Smooth muscle cell (in vitro differentiated cells): ENCODE measurements at regions not wholly inside any gene's neighbourhood (a gene's known extent, or its start where the extent isn't known, plus 50 kb on each side); places are given as distances from the start of the nearest gene placed in this dataset.

Experiments
- DNase-seq: peaks from one replicate; lab custom pipeline; 2025; ENCODE audit not compliant: unreplicated experiment; lab: John Stamatoyannopoulos, UW
- H2AFZ ChIP-seq: fragments of 200-600 bp; sonication (generic); 2 replicates; pipeline ENCODE4 v1.6.0; 2016; ENCODE audit warnings: antibody characterized with exemption, low read depth, mild to moderate bottlenecking
- H3F3A ChIP-seq: fragments of 200-600 bp; sonication (generic); 2 replicates; pipeline ENCODE4 v1.6.0; 2017; ENCODE audit warnings: antibody characterized with exemption, low read depth
- H3K27ac ChIP-seq: fragments of 200-600 bp; sonication (generic); 2 replicates; pipeline ENCODE4 v1.5.1; 2016; ENCODE audit warnings: low read depth, mild to moderate bottlenecking
- H3K27me3 ChIP-seq: fragments of 200-600 bp; sonication (generic); 2 replicates; pipeline ENCODE4 v1.6.1; 2016; ENCODE audit warnings: low read depth, mild to moderate bottlenecking
- H3K36me3 ChIP-seq: fragments of 200-600 bp; sonication (generic); 2 replicates; pipeline ENCODE4 v1.5.1; 2016; ENCODE audit warnings: low read depth
- H3K4me1 ChIP-seq: fragments of 200-600 bp; sonication (generic); 2 replicates; pipeline ENCODE4 v1.5.1; 2016; ENCODE audit warnings: low read depth
- H3K4me2 ChIP-seq: fragments of 200-600 bp; sonication (generic); 2 replicates; pipeline ENCODE4 v1.6.0; 2016; ENCODE audit warnings: mild to moderate bottlenecking
- H3K4me3 ChIP-seq: fragments of 200-600 bp; sonication (generic); 2 replicates; pipeline ENCODE4 v1.5.1; 2016; ENCODE audit warnings: mild to moderate bottlenecking
- H3K79me2 ChIP-seq: fragments of 200-600 bp; sonication (generic); 2 replicates; pipeline ENCODE4 v1.6.0; 2016; ENCODE audit warnings: low read depth, mild to moderate bottlenecking
- H3K9ac ChIP-seq: fragments of 200-600 bp; sonication (generic); 2 replicates; pipeline ENCODE4 v1.6.0; 2016; ENCODE audit warnings: low read depth
- H3K9me3 ChIP-seq: fragments of 200-600 bp; sonication (generic); replicated peaks from 2 replicates; pipeline ENCODE4 v1.5.1; 2016; ENCODE audit warnings: low read depth
- H4K20me1 ChIP-seq: fragments of 200-600 bp; sonication (generic); 2 replicates; pipeline ENCODE4 v1.6.0; 2016; ENCODE audit warnings: low read depth
- CTCF ChIP-seq: fragments of 200-600 bp; sonication (generic); IDR thresholded peaks from 2 replicates; pipeline ENCODE4 v1.5.1; 2017; ENCODE audit warnings: borderline replicate concordance, mild to moderate bottlenecking, antibody characterized with exemption; ENCODE audit not compliant: insufficient read depth, poor library complexity, severe bottlenecking
- WGBS: methylation state at CpG from one replicate; pipeline ENCODE4 v1.1.7; 2016; ENCODE audit warnings: low lambda C conversion rate; 5-methylcytosine and 5-hydroxymethylcytosine counted together

GRCh38 chr12:131525795-131526508, 184.9 kb upstream of the SFSWAP start:
- DNase-seq = no peak
- Histone ChIP-seq H3K4me3 (no peak overlapping the region), H4K20me1 (no peaks in the 10 kb centered on the region), H2AFZ (no peak overlapping the region), H3K4me1 (no peaks in the 10 kb centered on the region), H3K4me2 (no peak overlapping the region), H3F3A (no peaks in the 10 kb centered on the region), H3K27ac (no peak overlapping the region), H3K9me3 (no peaks in the 10 kb centered on the region), H3K79me2 (no peaks in the 10 kb centered on the region), H3K9ac (no peak overlapping the region), H3K36me3 (no peaks in the 10 kb centered on the region), H3K27me3 (peaks cover 3% of the 10 kb centered on the region)
- 89% methylated on average over 23 of the region's 23 CpGs for WGBS
- no peak for TF ChIP-seq CTCF

- no peak overlapping the region for H3K4me3 ChIP-seq
- no peaks in the 10 kb centered on the region for H3F3A ChIP-seq
- H3K9me3 ChIP-seq = no peaks in the 10 kb centered on the region
- no peak overlapping the region for H3K4me2 ChIP-seq
- H3K27ac ChIP-seq = no peak overlapping the region
- no peaks in the 10 kb centered on the region for H3K4me1 ChIP-seq
- 78% methylated on average over 11 of the region's 11 CpGs for WGBS
- no peaks in the 10 kb centered on the region for H3K36me3 ChIP-seq
- TF ChIP-seq CTCF = no peak
- H3K9ac ChIP-seq = no peak overlapping the region
- H2AFZ ChIP-seq = no peak overlapping the region
- H3K79me2 ChIP-seq = no peaks in the 10 kb centered on the region
- DNase-seq = no peak
- H4K20me1 ChIP-seq = no peaks in the 10 kb centered on the region
- peaks cover 12% of the 10 kb centered on the region for H3K27me3 ChIP-seq
Measured at GRCh38 chr12:131527092-131527491, 183.8 kb upstream of the SFSWAP start.

- Histone ChIP-seq H3K9me3 (no peaks in the 10 kb centered on the region), H3K9ac (no peak overlapping the region), H3K27ac (no peak overlapping the region), H3K4me2 (no peak overlapping the region), H3K27me3 (peaks cover 19% of the 10 kb centered on the region), H3K4me1 (no peaks in the 10 kb centered on the region), H3F3A (no peaks in the 10 kb centered on the region), H4K20me1 (no peaks in the 10 kb centered on the region), H3K36me3 (no peaks in the 10 kb centered on the region), H2AFZ (no peak overlapping the region), H3K79me2 (no peaks in the 10 kb centered on the region), H3K4me3 (no peak overlapping the region)
- DNase-seq = no peak
- TF ChIP-seq CTCF = no peak
- 88% methylated on average over 9 of the region's 9 CpGs for WGBS
Measured at GRCh38 chr12:131527736-131528135, 183.2 kb upstream of the SFSWAP start.

- H3K4me2 ChIP-seq = no peak overlapping the region
- H3K27ac ChIP-seq = no peak overlapping the region
- H3K36me3 ChIP-seq = no peaks in the 10 kb centered on the region
- H3K4me1 ChIP-seq = no peaks in the 10 kb centered on the region
- no peak overlapping the region for H3K4me3 ChIP-seq
- no peaks in the 10 kb centered on the region for H3K79me2 ChIP-seq
- no peaks in the 10 kb centered on the region for H4K20me1 ChIP-seq
- H3K9ac ChIP-seq = no peak overlapping the region
- no peaks in the 10 kb centered on the region for H3K9me3 ChIP-seq
- H3F3A ChIP-seq = no peaks in the 10 kb centered on the region
- peaks cover 20% of the 10 kb centered on the region for H3K27me3 ChIP-seq
- no peak for TF ChIP-seq CTCF
- WGBS = 82% methylated on average over 11 of the region's 11 CpGs
- H2AFZ ChIP-seq = no peak overlapping the region
- no peak for DNase-seq
Measured at GRCh38 chr12:131528144-131528543, 182.7 kb upstream of the SFSWAP start.
